WI38 (cell line): ENCODE measurements at regions not wholly inside any gene's neighbourhood (a gene's known extent, or its start where the extent isn't known, plus 50 kb on each side); places are given as distances from the start of the nearest gene placed in this dataset.

Experiments used
- H3K4me3 ChIP-seq: 2 replicates; pipeline ENCODE4 v1.5.1; 2011; ENCODE audit warnings: low read depth, mild to moderate bottlenecking, control low read depth, low read length
- CTCF ChIP-seq: IDR thresholded peaks from 2 replicates; pipeline ENCODE4 v1.5.1; 2012; ENCODE audit warnings: low read depth, mild to moderate bottlenecking, control low read depth, low read length

GRCh38 chr13:44272692-44273091, 100.9 kb upstream of the SERP2 start:
- H3K4me3 ChIP-seq = no peak overlapping the region
- TF ChIP-seq CTCF = no peak

DNA sequence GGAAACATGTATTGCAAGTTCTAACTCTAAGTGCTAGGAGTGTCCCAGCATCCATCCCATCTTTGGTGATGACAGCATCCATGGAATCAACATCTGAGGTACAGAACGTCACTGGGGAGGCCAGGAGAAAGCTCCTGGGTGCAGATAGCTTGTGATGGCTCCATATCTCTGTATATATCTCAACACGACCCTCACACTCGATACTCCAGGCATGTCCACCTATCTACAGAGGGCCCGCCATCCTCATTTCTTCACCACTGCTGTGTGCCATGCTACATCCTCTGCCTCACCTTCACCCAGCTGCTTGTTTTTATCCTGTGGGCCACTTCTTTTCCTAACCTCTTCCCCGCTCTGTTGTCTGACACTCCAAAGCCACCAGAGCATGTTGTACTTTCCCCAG, 100.4 kb upstream of the SERP2 start:
- no peak for TF ChIP-seq CTCF
- H3K4me3 ChIP-seq = no peak overlapping the region

GRCh38 chr13:44273991-44274770, 99.4 kb upstream of the SERP2 start:
- peak overlapping the region; percentile 49 for H3K4me3 ChIP-seq
- TF ChIP-seq CTCF = no peak

DNA sequence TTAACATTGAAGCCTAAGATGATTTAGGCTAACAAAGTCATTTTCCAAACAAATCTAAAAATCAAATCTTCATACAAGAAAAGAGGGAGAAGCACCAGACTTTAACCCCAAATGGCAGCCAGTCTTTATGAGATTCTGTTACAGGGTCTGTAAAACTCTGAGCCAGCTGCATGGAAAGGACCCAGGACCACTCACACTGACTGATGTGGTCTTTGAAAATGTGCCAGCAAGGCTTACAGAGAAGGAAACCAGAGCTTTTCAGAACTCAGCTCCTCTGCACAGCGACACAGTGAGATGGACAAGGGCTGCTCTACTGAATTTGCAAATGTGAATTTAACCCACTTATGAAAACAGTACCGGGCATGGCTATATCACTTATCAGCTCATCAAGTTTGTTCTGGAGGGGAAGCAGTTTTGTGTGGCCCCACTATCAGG, 98.8 kb upstream of the SERP2 start:
- no peak for TF ChIP-seq CTCF
- peak overlapping the region; percentile 49; the same call in 1 of the 2 replicates for H3K4me3 ChIP-seq

DNA sequence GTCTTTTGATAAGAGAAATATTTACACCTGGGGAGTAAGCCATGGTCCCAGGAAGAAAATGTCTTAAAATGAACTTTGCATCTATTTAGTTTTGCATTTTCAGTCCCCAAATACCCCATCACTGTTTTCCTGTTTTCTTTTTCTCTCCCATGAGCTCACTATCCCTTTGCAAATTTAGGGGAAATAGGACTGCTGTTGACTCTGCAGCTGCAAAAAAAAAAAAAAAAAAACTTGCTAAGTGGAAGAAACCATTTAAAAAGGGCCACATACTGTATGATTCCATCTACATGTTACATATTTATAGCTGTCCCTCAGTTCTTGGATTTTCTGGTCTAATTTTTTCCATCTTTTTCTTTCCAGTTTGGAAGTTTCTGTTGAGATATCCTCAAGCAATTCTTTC, 98.2 kb upstream of the SERP2 start:
- H3K4me3 ChIP-seq = no peak overlapping the region
- no peak for TF ChIP-seq CTCF

DNA sequence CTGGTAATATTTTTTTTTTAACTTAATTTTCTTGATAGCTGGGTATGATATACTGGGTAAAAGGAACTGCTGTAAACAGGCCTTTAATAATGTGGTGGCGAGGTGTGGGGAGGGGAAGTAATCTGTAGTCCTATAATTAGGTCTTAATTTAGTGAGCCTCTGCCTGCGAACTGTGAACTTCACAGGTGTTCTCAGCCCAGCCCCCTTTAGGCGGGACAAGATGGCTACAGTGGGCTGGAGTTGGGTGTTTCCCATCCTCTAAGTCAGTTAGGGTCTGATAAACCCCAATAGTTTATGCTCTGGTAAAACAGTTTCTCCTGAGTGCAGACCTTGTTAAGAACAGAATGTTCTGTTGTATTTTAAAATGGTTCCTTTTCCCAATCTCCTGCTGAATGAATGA, 97.6 kb upstream of the SERP2 start:
- H3K4me3 ChIP-seq = no peak overlapping the region
- no peak for TF ChIP-seq CTCF

DNA sequence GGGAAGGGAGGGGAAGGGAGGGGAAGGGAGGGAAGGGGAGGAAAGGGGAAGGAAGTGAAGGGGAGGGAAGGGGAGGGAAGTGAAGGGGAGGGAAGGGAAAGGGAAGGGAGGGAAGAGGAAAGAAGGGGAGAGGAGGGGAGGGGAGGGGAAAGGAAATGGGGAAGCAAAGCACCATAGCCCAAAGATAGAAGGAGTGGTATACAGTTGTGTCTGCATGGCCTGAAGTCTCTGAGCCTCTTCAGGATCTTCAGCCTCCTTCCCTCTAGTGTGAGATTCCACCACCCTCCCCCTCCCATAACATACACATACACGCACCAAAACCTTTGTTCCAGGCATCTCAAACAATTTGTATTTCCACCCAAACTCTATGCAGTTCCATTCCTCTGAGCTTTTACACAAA, 96.2 kb upstream of the SERP2 start:
- H3K4me3 ChIP-seq = no peak overlapping the region
- TF ChIP-seq CTCF = no peak
